ENCODE measurements at regions not wholly inside any gene's neighbourhood (a gene's known extent, or its start where the extent isn't known, plus 50 kb on each side); places are given as distances from the start of the nearest gene placed in this dataset.

GRCh38 chr3:69607466-69608305, 131.6 kb upstream of the MITF start:
- H3K27me3 ChIP-seq: peaks cover 0 to 3% of the 10 kb centered on the region in 2 donors
- peaks cover 0 to 8% (median 0%) of the 10 kb centered on the region in 3 donors for H3K9me3 ChIP-seq
- H3K27ac ChIP-seq: no peak overlapping the region
- TF ChIP-seq CTCF (IDR thresholded peaks at IDR 0.05): no peak
- H3K4me3 ChIP-seq: no peak overlapping the region
- no peak for DNase-seq
- no peaks in the 10 kb centered on the region for H3K4me1 ChIP-seq
- intact Hi-C loops (cut with DNase I; ENCODE audit: low total_unique reads): no loop called here
- H3K36me3 ChIP-seq: no peaks in the 10 kb centered on the region

GRCh38 chr3:69605867-69606266, 133.4 kb upstream of the MITF start:
- Histone ChIP-seq H3K9me3 (peaks cover 0 to 8% (median 0%) of the 10 kb centered on the region in 3 donors), H3K4me1 (no peaks in the 10 kb centered on the region), H3K27me3 (peaks cover 0 to 3% of the 10 kb centered on the region in 2 donors), H3K36me3 (no peaks in the 10 kb centered on the region), H3K27ac (no peak overlapping the region), H3K4me3 (no peak overlapping the region)
- DNase-seq: no peak
- intact Hi-C loops (cut with DNase I; ENCODE audit: low total_unique reads): no loop called here
- TF ChIP-seq CTCF (IDR thresholded peaks at IDR 0.05): no peak

- intact Hi-C loops (cut with DNase I; ENCODE audit: low total_unique reads): no loop called here
These were observed 134.4 kb upstream of the MITF start for GRCh38 chr3:69604735-69605450.

GRCh38 chr3:69602112-69602511, 137.2 kb upstream of the MITF start:
- Histone ChIP-seq H3K4me1 (no peaks in the 10 kb centered on the region), H3K36me3 (no peaks in the 10 kb centered on the region), H3K4me3 (no peak overlapping the region), H3K9me3 (no peaks in the 10 kb centered on the region), H3K27ac (no peak overlapping the region), H3K27me3 (no peaks in the 10 kb centered on the region)
- intact Hi-C loops (cut with DNase I; ENCODE audit: low total_unique reads): no loop called here
- DNase-seq: no peak
- no peak for TF ChIP-seq CTCF (IDR thresholded peaks at IDR 0.05)

More at GRCh38 chr3:69604735-69605450, 134.4 kb upstream of the MITF start:
- Histone ChIP-seq H3K4me1 (no peaks in the 10 kb centered on the region), H3K27ac (no peak overlapping the region), H3K36me3 (no peaks in the 10 kb centered on the region), H3K9me3 (peaks cover 0 to 7% (median 0%) of the 10 kb centered on the region in 3 donors), H3K4me3 (no peak overlapping the region), H3K27me3 (peaks cover 0 to 3% of the 10 kb centered on the region in 2 donors)
- DNase-seq: no peak
- TF ChIP-seq CTCF (IDR thresholded peaks at IDR 0.05): no peak

- H3K27ac ChIP-seq: no peak overlapping the region
- no peak for TF ChIP-seq CTCF (IDR thresholded peaks at IDR 0.05)
- H3K4me1 ChIP-seq: no peaks in the 10 kb centered on the region
- intact Hi-C loops (cut with DNase I; ENCODE audit: low total_unique reads): no loop called here
- no peak overlapping the region for H3K4me3 ChIP-seq
- DNase-seq: no peak
- no peaks in the 10 kb centered on the region for H3K9me3 ChIP-seq
- H3K27me3 ChIP-seq: no peaks in the 10 kb centered on the region
- H3K36me3 ChIP-seq: no peaks in the 10 kb centered on the region
These were observed 145.0 kb upstream of the MITF start for GRCh38 chr3:69594286-69594685.

All from tibial artery (tissue), 4 donors.